Keratinocyte (primary cell): ENCODE measurements at regions not wholly inside any gene's neighbourhood (a gene's known extent, or its start where the extent isn't known, plus 50 kb on each side); places are given as distances from the start of the nearest gene placed in this dataset.

Experiments
- DNase-seq: peaks from one replicate; pipeline ENCODE4 v3.0.0-alpha.2; 2011; ENCODE audit warnings: low read depth, missing footprints, low spot score
- FAIRE-seq: peaks from 2 replicates; lab custom pipeline; 2011; peaks lifted over from hg19 to GRCh38; lab: Jason Lieb, UNC
- H2AFZ ChIP-seq: 2 replicates; pipeline ENCODE4 v1.6.0; 2012; ENCODE audit warnings: low read length, control low read depth, inconsistent platforms; ENCODE audit not compliant: control insufficient read depth
- H3K27ac ChIP-seq: 2 replicates; pipeline ENCODE4 v1.5.1; 2011; ENCODE audit warnings: low read length; ENCODE audit not compliant: control insufficient read depth, insufficient read depth
- H3K27me3 ChIP-seq: 3 replicates; pipeline ENCODE4 v1.6.0; 2011; ENCODE audit warnings: low read length; ENCODE audit not compliant: control insufficient read depth, insufficient read depth; ENCODE audit errors: extremely low read depth
- H3K36me3 ChIP-seq, 2 experiments: 2 replicates in 1 of 2; 3 replicates in 1 of 2; pipeline ENCODE4 v1.5.1; 2011; ENCODE audit warnings: low read length in 2 of 2, mild to moderate bottlenecking in 1 of 2; ENCODE audit not compliant: control insufficient read depth in 2 of 2, insufficient read depth in 2 of 2; ENCODE audit errors: extremely low read depth in 1 of 2
- H3K4me1 ChIP-seq: 3 replicates; pipeline ENCODE4 v1.5.1; 2011; ENCODE audit warnings: low read length; ENCODE audit not compliant: control insufficient read depth, insufficient read depth; ENCODE audit errors: extremely low read depth
- H3K4me2 ChIP-seq: 3 replicates; pipeline ENCODE4 v1.6.0; 2011; ENCODE audit warnings: low read depth, low read length; ENCODE audit not compliant: control insufficient read depth, insufficient read depth; ENCODE audit errors: extremely low read depth
- H3K4me3 ChIP-seq, 3 experiments: fragments of 200-600 bp in 1 of 3; sonication (generic) in 1 of 3; 2 replicates in 2 of 3; 3 replicates in 1 of 3; pipeline ENCODE4 v1.5.1; 2011 to 2016; ENCODE audit warnings: low read length in 3 of 3, mild to moderate bottlenecking in 3 of 3, control low read depth in 2 of 3, inconsistent platforms in 1 of 3, low read depth in 1 of 3, mixed read lengths in 1 of 3, mixed run types in 1 of 3, moderate library complexity in 1 of 3; ENCODE audit not compliant: control insufficient read depth in 2 of 3, insufficient read depth in 2 of 3; ENCODE audit errors: extremely low read depth in 1 of 3
- H3K79me2 ChIP-seq: 2 replicates; pipeline ENCODE4 v1.6.0; 2012; ENCODE audit warnings: low read length; ENCODE audit not compliant: control insufficient read depth, insufficient read depth
- H3K9ac ChIP-seq: 3 replicates; pipeline ENCODE4 v1.6.0; 2011; ENCODE audit warnings: low read length; ENCODE audit not compliant: control insufficient read depth, insufficient read depth; ENCODE audit errors: extremely low read depth
- H3K9me1 ChIP-seq: 3 replicates; pipeline ENCODE4 v1.6.0; 2011; ENCODE audit warnings: low read length; ENCODE audit not compliant: control insufficient read depth, insufficient read depth; ENCODE audit errors: extremely low read depth
- H3K9me3 ChIP-seq: 2 replicates; pipeline ENCODE4 v1.5.1; 2012; ENCODE audit warnings: low read depth, low read length; ENCODE audit not compliant: control insufficient read depth
- H4K20me1 ChIP-seq: 3 replicates; pipeline ENCODE4 v1.6.0; 2011; ENCODE audit warnings: low read length; ENCODE audit not compliant: control insufficient read depth, insufficient read depth; ENCODE audit errors: extremely low read depth
- CTCF ChIP-seq, 3 experiments: IDR thresholded peaks in 1 of 3; conservative IDR thresholded peaks in 1 of 3; optimal IDR thresholded peaks in 1 of 3; 2 replicates in 2 of 3; 3 replicates in 1 of 3; pipeline versions ENCODE3 to v1.5.1; 2011; ENCODE audit warnings: low read length in 3 of 3, mild to moderate bottlenecking in 3 of 3, moderate library complexity in 2 of 3, control low read depth in 1 of 3, inconsistent platforms in 1 of 3; ENCODE audit not compliant: insufficient read depth in 2 of 3; ENCODE audit errors: extremely low read depth in 1 of 3
- EZH2 ChIP-seq: IDR thresholded peaks from one replicate; pipeline ENCODE4 v1.6.1; 2012; ENCODE audit warnings: inconsistent platforms, mild to moderate bottlenecking, low read length, moderate library complexity
- dilution Hi-C: fragments of 300-500 bp; cut with MboI; formaldehyde crosslinking; loops from one replicate; pipeline ENCODE4 v1.7.0; 2020; ENCODE audit warnings: low sequenced_read_pairs; ENCODE audit not compliant: extremely low pct_ligation_motif_present

DNA sequence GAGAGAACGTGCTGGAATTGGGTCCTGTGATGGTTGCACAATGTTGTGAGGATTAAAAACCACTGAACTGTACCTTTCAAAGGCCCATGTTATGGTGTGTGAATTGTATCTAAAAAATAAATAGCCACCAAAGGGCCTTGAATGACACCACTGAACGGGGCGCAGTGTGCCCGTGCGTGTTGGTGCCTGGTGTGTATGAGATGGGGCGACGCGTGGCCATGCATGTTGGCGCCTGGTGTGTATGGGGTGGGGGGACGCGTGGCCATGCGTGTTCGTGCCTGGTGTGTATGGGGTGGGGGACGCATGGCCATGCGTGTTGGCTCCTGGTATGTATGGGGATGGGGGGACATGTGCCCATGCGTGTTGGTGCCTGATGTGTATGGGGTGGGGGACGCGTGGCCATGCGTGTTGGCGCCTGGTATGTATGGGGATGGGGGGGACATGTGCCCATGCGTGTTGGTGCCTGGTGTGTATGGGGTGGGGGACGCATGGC, 66.6 kb upstream of the HELT start:
- dilution Hi-C loops: no loop called here
- Histone ChIP-seq H4K20me1 (no peaks in the 10 kb centered on the region), H3K4me3 (no peak overlapping the region), H3K4me2 (no peak overlapping the region), H3K4me1 (peaks cover 4% of the 10 kb centered on the region), H3K9me1 (no peaks in the 10 kb centered on the region), H3K79me2 (no peaks in the 10 kb centered on the region), H3K27ac (no peak overlapping the region), H3K27me3 (peaks cover 5% of the 10 kb centered on the region), H2AFZ (no peak overlapping the region), H3K9ac (no peak overlapping the region), H3K9me3 (no peaks in the 10 kb centered on the region), H3K36me3 (no peaks in the 10 kb centered on the region)
- DNase-seq (no peak), FAIRE-seq (no peak)
- TF ChIP-seq EZH2 (no peak), CTCF (optimal IDR thresholded peaks at IDR 0.05 in 1 of 3, IDR thresholded peaks at IDR 0.05 in 1 of 3, conservative IDR thresholded peaks at IDR 0.05 in 1 of 3; ENCODE audit: extremely low read depth in 1 of 3, insufficient read depth in 2 of 3, low read length in 3 of 3) (no peak)

- Histone ChIP-seq H3K27ac (no peak overlapping the region), H3K9me3 (no peaks in the 10 kb centered on the region), H3K36me3 (no peaks in the 10 kb centered on the region), H3K4me1 (peaks cover 4% of the 10 kb centered on the region), H4K20me1 (no peaks in the 10 kb centered on the region), H3K4me3 (no peak overlapping the region), H2AFZ (no peak overlapping the region), H3K79me2 (no peaks in the 10 kb centered on the region), H3K9me1 (no peaks in the 10 kb centered on the region), H3K9ac (no peak overlapping the region), H3K4me2 (no peak overlapping the region), H3K27me3 (peaks cover 5% of the 10 kb centered on the region)
- TF ChIP-seq EZH2: no peak
- no peak for TF ChIP-seq CTCF (optimal IDR thresholded peaks at IDR 0.05 in 1 of 3, IDR thresholded peaks at IDR 0.05 in 1 of 3, conservative IDR thresholded peaks at IDR 0.05 in 1 of 3; ENCODE audit: extremely low read depth in 1 of 3, insufficient read depth in 2 of 3, low read length in 3 of 3)
- dilution Hi-C loops: no loop called here
- DNase-seq: no peak
- no peak for FAIRE-seq
Measured at GRCh38 chr4:184952522-184952921, 65.8 kb upstream of the HELT start.
